GM18507 (cell line): ENCODE measurements at regions not wholly inside any gene's neighbourhood (a gene's known extent, or its start where the extent isn't known, plus 50 kb on each side); places are given as distances from the start of the nearest gene placed in this dataset.
A peak's percentile ranks its signal among the peaks of the same experiment; 100 is the strongest.
"Not testable (repeated sequence)": the region's sequence is repeated elsewhere in the genome, so short reads cannot be mapped to it uniquely, and the experiment has no call there.

ENCODE experiments used
- DNase-seq: peaks from one replicate; pipeline ENCODE4 v3.0.0; 2011; ENCODE audit warnings: low read depth; ENCODE audit not compliant: insufficient read length; ENCODE audit errors: extremely low spot score
- FAIRE-seq: peaks from 2 replicates; lab custom pipeline; 2011; peaks lifted over from hg19 to GRCh38; lab: Jason Lieb, UNC

- no peak for FAIRE-seq
- no peak for DNase-seq
Measured at GRCh38 chr1:194846488-194846887, 1660.1 kb upstream of the B3GALT2 start.

DNA sequence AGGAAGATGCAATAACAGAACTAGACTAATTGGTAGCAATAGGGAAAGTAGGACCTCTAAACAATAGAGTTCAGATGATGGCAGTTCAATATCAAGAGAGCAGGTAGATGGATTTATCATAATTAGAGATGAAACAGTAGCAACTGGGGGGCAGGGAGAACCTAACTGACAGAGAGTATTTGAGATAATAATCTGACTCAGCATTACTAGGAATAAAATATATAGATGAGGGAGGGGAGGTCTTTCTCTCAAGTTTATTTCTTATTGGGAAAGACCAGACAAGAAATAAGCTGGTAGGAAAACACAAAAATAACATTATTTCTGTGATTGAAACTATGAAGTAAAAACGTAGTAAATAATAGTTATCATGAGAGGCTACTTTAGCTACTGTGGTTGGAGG lies 1656.7 kb upstream of the B3GALT2 start:
- FAIRE-seq (no peak), DNase-seq (no peak)

- DNase-seq: no peak
- FAIRE-seq: no peak
Measured at GRCh38 chr1:194833111-194833510, 1646.7 kb upstream of the B3GALT2 start.

GRCh38 chr1:194831595-194831994 lies 1645.2 kb upstream of the B3GALT2 start:
- FAIRE-seq: peak; percentile 69
- DNase-seq: not testable (repeated sequence)

DNA sequence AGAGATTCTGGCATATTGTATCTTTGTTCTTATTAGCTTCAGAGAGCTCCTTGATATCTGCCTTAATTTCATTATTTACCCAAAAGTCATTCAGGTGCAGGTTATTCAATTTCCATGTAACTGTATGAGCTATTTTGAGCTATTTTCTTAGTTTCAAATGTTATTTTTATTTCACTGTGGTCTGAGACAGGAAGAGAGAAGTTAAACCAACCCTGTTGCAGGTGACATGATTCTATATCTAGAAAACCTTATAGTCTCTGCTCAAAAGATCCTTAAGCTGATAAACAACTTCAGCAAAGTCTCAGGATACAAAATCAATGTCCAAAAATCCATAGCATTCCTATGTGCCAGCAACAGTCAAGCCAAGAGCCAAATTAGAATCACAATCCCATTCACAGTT lies 1644.0 kb upstream of the B3GALT2 start:
- no peak for DNase-seq
- peak; percentile 65 for FAIRE-seq

- DNase-seq (no peak), FAIRE-seq (peak; percentile 55)
Measured at GRCh38 chr1:194829492-194829891, 1643.1 kb upstream of the B3GALT2 start.

DNA sequence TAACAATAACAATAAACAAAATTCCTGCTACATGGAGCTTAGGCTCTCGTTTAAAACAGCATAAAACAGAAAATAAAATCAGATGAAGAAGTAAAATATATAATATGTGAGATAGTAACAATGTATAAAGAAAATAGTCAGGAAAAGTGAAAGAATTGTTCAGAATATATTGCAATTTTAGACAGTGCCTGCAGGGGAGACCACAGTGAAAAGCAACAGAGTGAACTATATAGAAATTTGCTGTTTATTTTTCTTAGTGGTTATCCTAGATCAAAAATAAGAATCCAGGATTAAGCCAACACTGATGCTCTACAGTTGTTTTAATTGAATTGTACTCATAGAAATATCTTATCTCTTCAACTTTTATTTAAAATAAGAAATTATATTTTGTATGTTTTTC lies 1639.0 kb upstream of the B3GALT2 start:
- FAIRE-seq (no peak), DNase-seq (no peak)

DNA sequence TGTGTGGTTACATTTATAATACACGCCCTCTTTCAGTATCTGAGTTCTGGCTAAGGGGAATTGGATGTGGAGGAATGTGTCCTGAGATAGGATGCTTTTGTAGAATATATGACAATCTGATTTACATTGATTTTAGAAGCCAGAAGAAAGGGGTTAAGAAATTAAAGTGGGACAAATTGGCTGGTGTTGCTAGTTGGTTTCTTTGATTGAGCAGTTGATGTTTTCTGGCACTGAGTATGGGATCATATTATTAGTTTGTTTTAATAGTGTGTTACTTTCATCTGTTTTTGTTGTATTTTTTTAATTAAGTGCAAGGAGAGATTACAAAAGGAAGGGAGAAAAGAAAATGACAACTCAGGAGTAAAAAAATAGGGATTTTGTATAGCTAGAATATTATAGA lies 1634.7 kb upstream of the B3GALT2 start:
- no peak for FAIRE-seq
- DNase-seq: no peak

- DNase-seq (no peak), FAIRE-seq (no peak)
Measured at GRCh38 chr1:194818674-194819073, 1632.3 kb upstream of the B3GALT2 start.

DNA sequence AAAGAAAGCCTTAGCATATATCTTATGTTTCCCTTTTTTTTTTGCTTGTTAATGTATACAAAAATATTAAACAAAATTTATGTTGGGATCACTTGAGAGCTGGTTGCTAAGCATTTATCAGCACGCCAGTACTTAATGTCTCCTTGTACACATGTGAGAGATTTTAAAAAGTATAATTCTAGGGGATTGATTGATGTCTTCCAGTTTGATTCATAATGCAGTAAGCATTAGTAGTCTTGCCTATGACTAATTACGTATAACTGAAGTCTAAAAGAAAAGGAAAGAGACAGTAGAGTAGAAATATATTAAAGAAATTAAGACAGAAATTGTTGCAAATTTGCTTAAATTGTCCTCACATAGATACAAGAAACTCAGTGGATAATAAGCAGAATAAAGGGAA lies 1630.4 kb upstream of the B3GALT2 start:
- no peak for FAIRE-seq
- DNase-seq: no peak

DNA sequence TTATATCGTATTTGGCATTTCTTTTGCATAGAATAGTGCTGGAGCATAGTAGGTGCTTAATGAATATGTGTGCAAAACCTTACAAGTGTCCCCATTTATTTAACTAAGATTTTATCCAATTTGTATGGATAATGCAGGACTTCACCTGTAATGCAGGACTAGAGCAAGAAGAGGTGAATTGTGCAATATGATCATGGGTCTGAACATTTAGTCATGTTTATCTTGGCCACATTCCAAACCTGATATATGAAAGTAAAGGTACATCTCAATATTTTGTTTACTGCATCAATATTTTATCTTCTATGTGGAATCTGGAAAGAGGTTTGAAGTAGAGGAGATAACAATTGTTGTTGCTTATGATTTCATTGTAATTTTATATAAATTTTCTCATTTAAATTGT lies 1626.7 kb upstream of the B3GALT2 start:
- no peak for DNase-seq
- no peak for FAIRE-seq

DNA sequence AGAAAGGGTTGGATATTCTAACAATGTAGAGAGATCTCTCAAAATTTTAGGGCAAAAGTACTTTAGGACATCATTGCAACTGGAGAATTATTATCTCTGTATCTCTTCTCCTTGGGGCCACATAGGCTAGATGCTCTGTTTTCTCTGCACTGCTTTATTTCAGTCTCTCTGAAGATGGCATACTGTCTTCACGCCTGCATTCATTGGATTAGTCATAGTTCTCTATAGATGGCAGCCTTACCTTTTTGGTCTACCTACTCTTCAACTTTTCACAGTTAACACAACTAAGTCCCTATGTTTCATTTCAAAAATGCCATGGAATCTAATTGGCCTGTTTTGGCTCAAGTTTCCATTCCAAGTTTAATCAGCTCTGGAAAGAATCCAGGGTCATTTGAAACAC lies 1623.3 kb upstream of the B3GALT2 start:
- DNase-seq (no peak), FAIRE-seq (no peak)

DNA sequence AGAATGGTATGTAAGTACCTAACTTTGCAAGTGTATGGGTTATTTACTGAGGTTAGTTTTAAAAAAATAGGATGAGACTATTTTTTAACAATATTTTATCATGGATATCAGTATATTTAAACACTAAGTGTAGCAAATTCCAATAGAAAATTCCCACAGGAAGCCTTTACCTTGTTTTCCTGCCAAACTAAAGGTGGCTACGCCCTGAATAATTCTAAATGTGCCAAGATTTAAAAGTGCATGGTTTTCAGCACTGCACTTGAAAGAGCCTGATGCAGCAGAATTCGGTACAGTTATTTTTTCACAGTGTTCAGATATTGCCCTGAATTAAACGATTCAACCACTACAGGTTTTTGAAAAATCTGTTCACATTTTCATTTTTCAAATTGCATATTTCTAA lies 1622.8 kb upstream of the B3GALT2 start:
- no peak for FAIRE-seq
- DNase-seq: no peak

GRCh38 chr1:194807530-194808220 lies 1621.3 kb upstream of the B3GALT2 start:
- DNase-seq (no peak), FAIRE-seq (no peak)

- FAIRE-seq: no peak
- DNase-seq: no peak
Measured at GRCh38 chr1:194802572-194802971, 1616.2 kb upstream of the B3GALT2 start.

GRCh38 chr1:194795917-194796593 lies 1609.6 kb upstream of the B3GALT2 start:
- FAIRE-seq: no peak

DNA sequence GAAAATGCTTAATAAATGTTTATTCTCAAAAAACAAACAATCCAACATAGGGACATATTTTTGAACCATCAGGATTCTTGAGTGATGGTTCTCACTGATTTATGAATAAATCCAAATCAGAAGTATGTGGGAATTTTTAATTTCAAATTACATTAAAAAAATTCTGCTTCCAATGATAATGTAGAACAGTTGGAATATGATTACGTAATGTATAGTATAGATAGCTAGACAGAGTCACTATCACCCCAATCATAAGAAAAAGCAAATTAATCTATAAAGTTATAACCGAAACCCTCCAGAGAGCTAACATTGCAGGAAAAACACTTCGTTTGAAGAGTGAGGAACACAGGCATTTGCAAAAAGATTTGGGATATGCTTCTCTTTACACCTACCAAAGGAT lies 1600.6 kb upstream of the B3GALT2 start:
- DNase-seq (no peak), FAIRE-seq (no peak)

More at GRCh38 chr1:194795917-194796593, 1609.6 kb upstream of the B3GALT2 start:
- DNase-seq: no peak

DNA sequence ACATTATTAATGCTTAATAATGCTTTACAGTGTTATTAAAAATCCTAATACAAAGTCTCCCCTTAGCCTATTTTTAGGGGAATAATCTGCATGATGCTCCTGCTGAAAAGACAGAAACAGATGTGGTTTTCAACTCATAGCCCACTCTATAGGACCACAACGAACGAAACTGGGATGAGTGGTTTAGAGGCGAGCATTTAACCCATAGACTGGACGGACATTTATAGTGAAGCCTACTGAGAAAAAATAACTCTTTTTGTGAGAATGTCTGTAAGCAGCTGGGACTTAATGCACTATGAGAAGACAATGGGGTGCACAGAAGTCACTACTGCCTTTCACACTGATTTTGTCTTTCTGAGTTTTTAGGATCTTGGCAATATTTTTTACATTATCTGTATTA lies 1599.6 kb upstream of the B3GALT2 start:
- FAIRE-seq: no peak

DNA sequence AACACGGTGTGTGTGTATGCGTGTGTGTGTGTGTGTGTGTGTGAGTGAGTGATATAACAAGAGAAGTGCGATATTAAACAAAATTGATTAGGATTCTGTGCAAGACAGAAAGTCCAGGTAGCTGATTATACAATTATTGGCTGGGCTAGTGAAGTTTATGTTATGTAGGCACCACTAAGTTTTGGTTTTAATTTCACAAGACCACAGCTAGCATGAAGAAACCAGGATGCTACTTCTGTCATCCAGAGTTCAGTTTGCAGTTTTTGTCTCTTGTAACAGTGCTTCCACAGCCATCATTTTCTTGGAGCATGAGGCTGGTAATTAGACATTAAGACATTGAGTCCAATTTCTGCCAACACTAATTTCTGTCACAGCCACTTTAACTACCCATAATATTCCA lies 1590.2 kb upstream of the B3GALT2 start:
- DNase-seq (no peak), FAIRE-seq (no peak)

More for the DNA sequence above, 1599.6 kb upstream of the B3GALT2 start:
- no peak for DNase-seq

GRCh38 chr1:194774535-194774934 lies 1588.1 kb upstream of the B3GALT2 start:
- no peak for DNase-seq
- FAIRE-seq: no peak

DNA sequence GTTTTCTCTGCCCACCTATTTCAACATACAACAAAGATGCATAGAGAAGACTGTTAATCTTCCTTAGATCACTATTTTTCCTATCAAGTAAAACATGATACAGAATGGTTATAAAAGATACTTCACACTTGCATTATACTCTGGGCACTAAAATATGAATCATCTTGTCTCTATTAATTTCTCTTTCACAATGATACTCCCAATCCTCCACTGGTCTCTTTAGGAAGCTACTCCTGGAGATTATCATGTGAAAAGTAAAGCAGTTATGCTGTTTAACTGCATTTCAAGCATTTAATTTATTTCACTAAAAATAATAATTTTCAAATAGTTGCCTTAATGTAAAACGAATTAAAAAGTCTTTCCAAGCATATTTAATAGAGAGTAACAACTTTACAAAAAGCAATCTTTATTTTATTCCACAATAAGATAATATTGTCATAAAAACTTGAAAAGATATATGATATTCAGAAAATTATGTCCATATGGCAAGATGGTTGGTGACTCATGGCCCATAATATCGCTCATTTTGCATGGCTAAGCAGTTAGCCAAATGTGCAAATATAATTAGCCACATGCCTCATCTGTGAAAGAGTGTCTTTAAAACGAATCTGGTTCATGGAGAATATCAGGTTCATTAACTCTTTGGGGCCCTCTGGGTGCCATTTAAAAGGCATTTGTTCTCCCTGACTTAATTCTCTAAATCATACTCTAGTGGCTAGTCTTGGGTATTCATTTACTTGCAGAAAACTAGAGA lies 1569.0 kb upstream of the B3GALT2 start:
- no peak for FAIRE-seq

More for the DNA sequence above, 1569.0 kb upstream of the B3GALT2 start:
- no peak for DNase-seq
